Upper lobe of left lung (tissue), 4 donors: ENCODE measurements at regions not wholly inside any gene's neighbourhood (a gene's known extent, or its start where the extent isn't known, plus 50 kb on each side); places are given as distances from the start of the nearest gene placed in this dataset.

Experiments
- CTCF ChIP-seq, 6 experiments: fragments of 450-650 bp in 4 of 6; fragments of 200-600 bp in 2 of 6; sonication (generic) in 2 of 6; IDR thresholded peaks; one replicate each; pipeline ENCODE4 v1.5.1; 2016 to 2019; ENCODE audit warnings: antibody characterized with exemption in 6 of 6
- POLR2AphosphoS5 ChIP-seq, 2 donors: sonication (generic); formaldehyde crosslinking; IDR thresholded peaks; one replicate each; pipeline ENCODE4 v1.5.1; 2017; ENCODE audit warnings: antibody characterized with exemption in 2 of 2

GRCh38 chr3:13728487-13728886 lies 151.4 kb downstream of the WNT7A start:
- TF ChIP-seq CTCF (IDR thresholded peaks at IDR 0.05) (no peak), POLR2AphosphoS5 (IDR thresholded peaks at IDR 0.05) (no peak)
